CD4-positive, alpha-beta T cell treated with Interleukin-12 subunit alpha and Interleukin-12 subunit beta, for 1 hour (primary cell): ENCODE measurements at regions not wholly inside any gene's neighbourhood (a gene's known extent, or its start where the extent isn't known, plus 50 kb on each side); places are given as distances from the start of the nearest gene placed in this dataset.
"Not testable (repeated sequence)": the region's sequence is repeated elsewhere in the genome, so short reads cannot be mapped to it uniquely, and the experiment has no call there.

Experiments
- DNase-seq: peaks from one replicate; pipeline ENCODE4 v3.0.0-alpha.2; 2020

- no peak for DNase-seq
Measured at GRCh38 chr5:167916706-167917105, 374.7 kb upstream of the WWC1 start.

GRCh38 chr5:167918184-167918812, 373.1 kb upstream of the WWC1 start:
- no peak for DNase-seq

- no peak for DNase-seq
Measured at GRCh38 chr5:167918813-167919483, 372.5 kb upstream of the WWC1 start.

- DNase-seq, result no peak
Measured at GRCh38 chr5:167920589-167920988, 370.9 kb upstream of the WWC1 start.

GRCh38 chr5:167921796-167922195, 369.6 kb upstream of the WWC1 start:
- no peak for DNase-seq

- no peak for DNase-seq
Measured at GRCh38 chr5:167923396-167923795, 368.0 kb upstream of the WWC1 start.

- DNase-seq, result no peak
Measured at GRCh38 chr5:167929841-167930240, 361.6 kb upstream of the WWC1 start.

GRCh38 chr5:167934551-167934971, 356.9 kb upstream of the WWC1 start:
- DNase-seq, result no peak

- no peak for DNase-seq
Measured at GRCh38 chr5:167936022-167936421, 355.4 kb upstream of the WWC1 start.

GRCh38 chr5:167936944-167937634, 354.4 kb upstream of the WWC1 start:
- no peak for DNase-seq

GRCh38 chr5:167937635-167937998, 353.8 kb upstream of the WWC1 start:
- no peak for DNase-seq

GRCh38 chr5:167939686-167940085, 351.8 kb upstream of the WWC1 start:
- DNase-seq, result no peak

- no peak for DNase-seq
Measured at GRCh38 chr5:167940911-167941310, 350.5 kb upstream of the WWC1 start.

GRCh38 chr5:167941556-167941955, 349.9 kb upstream of the WWC1 start:
- not testable (repeated sequence) for DNase-seq

GRCh38 chr5:167943343-167943742, 348.1 kb upstream of the WWC1 start:
- no peak for DNase-seq

GRCh38 chr5:167944121-167944852, 347.2 kb upstream of the WWC1 start:
- DNase-seq, result no peak

GRCh38 chr5:167945542-167946384, 345.7 kb upstream of the WWC1 start:
- no peak for DNase-seq

GRCh38 chr5:167947306-167947705, 344.1 kb upstream of the WWC1 start:
- no peak for DNase-seq

- no peak for DNase-seq
Measured at GRCh38 chr5:167948251-167948650, 343.2 kb upstream of the WWC1 start.

GRCh38 chr5:167949435-167949834, 342.0 kb upstream of the WWC1 start:
- DNase-seq, result no peak

- DNase-seq, result no peak
Measured at GRCh38 chr5:167950126-167950721, 341.2 kb upstream of the WWC1 start.

- no peak for DNase-seq
Measured at GRCh38 chr5:167951116-167951515, 340.3 kb upstream of the WWC1 start.
